GM13977 (cell line): ENCODE measurements at regions not wholly inside any gene's neighbourhood (a gene's known extent, or its start where the extent isn't known, plus 50 kb on each side); places are given as distances from the start of the nearest gene placed in this dataset.

Experiments used
- DNase-seq: peaks from one replicate; pipeline ENCODE4 v3.0.0; 2012; ENCODE audit warnings: low spot score
- CTCF ChIP-seq: IDR thresholded peaks from 2 replicates; pipeline ENCODE4 v1.5.1; 2012; ENCODE audit warnings: mild to moderate bottlenecking, control low read depth; ENCODE audit not compliant: insufficient read depth; ENCODE audit errors: extremely low read depth, missing control alignments
- in situ Hi-C: fragments of 300-500 bp; cut with MboI; formaldehyde crosslinking; loops from one replicate; pipeline ENCODE4 v1.12.0; 2022; ENCODE audit warnings: low sequenced_read_pairs, low pct_unique_long_range_greater_than_20kb, mixed read lengths, inconsistent platforms; ENCODE audit not compliant: unreplicated experiment

GRCh38 chr22:27480487-27480886 lies 321.1 kb downstream of the MN1 start:
- in situ Hi-C loops = no loop called here
- TF ChIP-seq CTCF = no peak
- no peak for DNase-seq

GRCh38 chr22:27482402-27482801 lies 319.2 kb downstream of the MN1 start:
- in situ Hi-C loops = no loop called here

GRCh38 chr22:27483095-27483785 lies 318.3 kb downstream of the MN1 start:
- DNase-seq = no peak
- no peak for TF ChIP-seq CTCF
- in situ Hi-C loops = no loop called here

More at GRCh38 chr22:27482402-27482801, 319.2 kb downstream of the MN1 start:
- no peak for DNase-seq
- TF ChIP-seq CTCF = no peak

- DNase-seq = no peak
- TF ChIP-seq CTCF = no peak
- in situ Hi-C loops = no loop called here
Observed at GRCh38 chr22:27485842-27486241, 315.7 kb downstream of the MN1 start.

GRCh38 chr22:27487600-27488452 lies 313.7 kb downstream of the MN1 start:
- DNase-seq = no peak
- in situ Hi-C loops = no loop called here
- no peak for TF ChIP-seq CTCF

GRCh38 chr22:27488456-27489177 lies 312.9 kb downstream of the MN1 start:
- no peak for TF ChIP-seq CTCF
- no peak for DNase-seq
- in situ Hi-C loops = no loop called here
